Body of pancreas (tissue), 4 donors: ENCODE measurements at regions not wholly inside any gene's neighbourhood (a gene's known extent, or its start where the extent isn't known, plus 50 kb on each side); places are given as distances from the start of the nearest gene placed in this dataset. TPM values are rescaled to one million over a fixed set of nuclear protein-coding genes. Genes with fewer than 3 reads are reported as not detected.

Experiments
- ATAC-seq: fragments of 150-250 bp; one replicate; pipeline ENCODE4 v1.9.1; 2016
- DNase-seq, 4 donors: peaks; one replicate each; pipeline ENCODE4 v3.0.0-alpha.2; 2019
- H3K27ac ChIP-seq, 4 donors: fragments of 200-600 bp; sonication (generic); 1 replicate in 3 of 4; 2 replicates in 1 of 4; pipeline versions ENCODE4 v1.5.1 to v1.6.1; 2016 to 2019; ENCODE audit warnings: mild to moderate bottlenecking in 1 of 4, mixed read lengths in 1 of 4, moderate library complexity in 1 of 4
- H3K27me3 ChIP-seq, 2 donors: fragments of 200-600 bp; sonication (generic); one replicate each; pipeline ENCODE4 v1.6.0; 2016; ENCODE audit warnings: mild to moderate bottlenecking in 1 of 2
- H3K36me3 ChIP-seq, 2 donors: fragments of 200-600 bp; sonication (generic); replicated peaks in 1 of 2; 2 replicates each; pipeline ENCODE4 v1.5.1; 2016; ENCODE audit warnings: low read depth in 2 of 2; ENCODE audit not compliant: insufficient read depth in 1 of 2
- H3K4me1 ChIP-seq: fragments of 200-600 bp; sonication (generic); one replicate; pipeline ENCODE4 v1.6.0; 2016
- H3K4me3 ChIP-seq, 2 donors: fragments of 200-600 bp; sonication (generic); 1 replicate in 1 of 2; 2 replicates in 1 of 2; pipeline ENCODE4 v1.5.1; 2016 to 2019
- H3K9me3 ChIP-seq, 3 donors: fragments of 200-600 bp; sonication (generic); 1 replicate in 2 of 3; 2 replicates in 1 of 3; pipeline ENCODE4 v1.5.1; 2016
- CTCF ChIP-seq, 7 experiments: fragments of 450-650 bp in 4 of 7; fragments of 200-600 bp in 3 of 7; sonication (generic) in 3 of 7; IDR thresholded peaks; one replicate each; pipeline ENCODE4 v1.5.1; 2016 to 2019; ENCODE audit warnings: antibody characterized with exemption in 7 of 7
- POLR2A ChIP-seq, 3 donors: fragments of 450-650 bp; IDR thresholded peaks; one replicate each; pipeline ENCODE4 v1.6.1; 2016; ENCODE audit warnings: antibody characterized with exemption in 3 of 3, mild to moderate bottlenecking in 2 of 3
- WGBS, 2 donors: methylation state at CpG; one replicate each; pipeline ENCODE4 v1.1.5; 2017; 5-methylcytosine and 5-hydroxymethylcytosine counted together
- intact Hi-C: fragments of 100-400 bp; cut with DNase I; formaldehyde crosslinking; loops from one replicate; pipeline ENCODE4 v1.15.1; 2023
- small RNA-seq: library from RNA; depleted of rRNA; stranded (forward); fragments of <200 nt; gene quantifications from one replicate; pipeline ENCODE3, GENCODE V24; 2016

GRCh38 chr7:13829914-13830900, 159.3 kb downstream of the ETV1 start:
- DNase-seq (no peak), ATAC-seq (no peak)
- TF ChIP-seq CTCF (IDR thresholded peaks at IDR 0.05) = no peak
- no peak for TF ChIP-seq POLR2A (IDR thresholded peaks at IDR 0.05)
- Histone ChIP-seq H3K27me3 (no peaks in the 10 kb centered on the region), H3K4me1 (no peaks in the 10 kb centered on the region), H3K27ac (no peak overlapping the region), H3K9me3 (no peaks in the 10 kb centered on the region), H3K4me3 (no peak overlapping the region), H3K36me3 (no peaks in the 10 kb centered on the region)
- intact Hi-C loops = no loop called here
- WGBS, 2 donors = 48 to 57% methylated on average over 6 of the region's 6 CpGs

GRCh38 chr7:13832346-13832745, 157.1 kb downstream of the ETV1 start:
- intact Hi-C loops = no loop called here
- TF ChIP-seq CTCF (IDR thresholded peaks at IDR 0.05) (no peak), POLR2A (IDR thresholded peaks at IDR 0.05) (no peak)

GRCh38 chr7:13834328-13834761, 155.1 kb downstream of the ETV1 start:
- DNase-seq = no peak
- Histone ChIP-seq H3K27ac (no peak overlapping the region), H3K9me3 (no peaks in the 10 kb centered on the region), H3K4me3 (no peak overlapping the region), H3K4me1 (no peaks in the 10 kb centered on the region), H3K27me3 (no peaks in the 10 kb centered on the region), H3K36me3 (no peaks in the 10 kb centered on the region)
- TF ChIP-seq POLR2A (IDR thresholded peaks at IDR 0.05) (no peak), CTCF (IDR thresholded peaks at IDR 0.05) (no peak)
- WGBS, 2 donors = 25 to 26% methylated on average over 6 of the region's 6 CpGs
- no peak for ATAC-seq
- intact Hi-C loops = no loop called here

More at GRCh38 chr7:13832346-13832745, 157.1 kb downstream of the ETV1 start:
- Histone ChIP-seq H3K9me3 (no peaks in the 10 kb centered on the region), H3K27me3 (no peaks in the 10 kb centered on the region), H3K36me3 (no peaks in the 10 kb centered on the region), H3K4me3 (no peak overlapping the region), H3K27ac (no peak overlapping the region), H3K4me1 (no peaks in the 10 kb centered on the region)
- ATAC-seq (no peak), DNase-seq (no peak)

- Histone ChIP-seq H3K4me3 (no peak overlapping the region), H3K36me3 (no peaks in the 10 kb centered on the region), H3K9me3 (no peaks in the 10 kb centered on the region), H3K4me1 (no peaks in the 10 kb centered on the region), H3K27me3 (no peaks in the 10 kb centered on the region), H3K27ac (no peak overlapping the region)
- WGBS, 2 donors = 69 to 76% methylated on average over 2 of the region's 2 CpGs
- intact Hi-C loops = no loop called here
- no peak for DNase-seq
- no peak for ATAC-seq
- TF ChIP-seq POLR2A (IDR thresholded peaks at IDR 0.05) = no peak
These were observed 154.0 kb downstream of the ETV1 start for GRCh38 chr7:13835442-13835841.

- no peak for DNase-seq
- intact Hi-C loops = no loop called here
- TF ChIP-seq CTCF (IDR thresholded peaks at IDR 0.05) = no peak
- TF ChIP-seq POLR2A (IDR thresholded peaks at IDR 0.05) = no peak
- no peak for ATAC-seq
- Histone ChIP-seq H3K4me1 (no peaks in the 10 kb centered on the region), H3K9me3 (no peaks in the 10 kb centered on the region), H3K4me3 (no peak overlapping the region), H3K36me3 (no peaks in the 10 kb centered on the region), H3K27me3 (no peaks in the 10 kb centered on the region), H3K27ac (no peak overlapping the region)
- WGBS, 2 donors = 18 to 19% methylated on average over 1 of the region's 1 CpG
These were observed 150.4 kb downstream of the ETV1 start for GRCh38 chr7:13839063-13839462.

Small RNA genes lying in the stretch of these regions (small RNA-seq; reads per million reads assigned to genes)
- gene RN7SKP228 = not detected
